ENCODE measurements at regions not wholly inside any gene's neighbourhood (a gene's known extent, or its start where the extent isn't known, plus 50 kb on each side); places are given as distances from the start of the nearest gene placed in this dataset.

GRCh38 chr15:39448409-39448808, 132.5 kb upstream of the THBS1 start:
- DNase-seq (ENCODE audit: low spot score), result no peak

GRCh38 chr15:39451121-39451688, 129.7 kb upstream of the THBS1 start:
- no peak for DNase-seq (ENCODE audit: low spot score)

- DNase-seq (ENCODE audit: low spot score), result no peak
Observed at GRCh38 chr15:39451871-39452270, 129.0 kb upstream of the THBS1 start.

GRCh38 chr15:39453620-39454019, 127.3 kb upstream of the THBS1 start:
- no peak for DNase-seq (ENCODE audit: low spot score)

GRCh38 chr15:39454189-39454986, 126.5 kb upstream of the THBS1 start:
- DNase-seq (ENCODE audit: low spot score), result no peak

GRCh38 chr15:39455471-39455991, 125.3 kb upstream of the THBS1 start:
- DNase-seq (ENCODE audit: low spot score), result no peak

GRCh38 chr15:39456159-39456558, 124.7 kb upstream of the THBS1 start:
- DNase-seq (ENCODE audit: low spot score), result no peak

GRCh38 chr15:39456582-39457330, 124.1 kb upstream of the THBS1 start:
- DNase-seq (ENCODE audit: low spot score), result no peak

GRCh38 chr15:39458131-39458530, 122.7 kb upstream of the THBS1 start:
- DNase-seq (ENCODE audit: low spot score), result no peak

- DNase-seq (ENCODE audit: low spot score), result no peak
Observed at GRCh38 chr15:39459548-39459947, 121.3 kb upstream of the THBS1 start.

- DNase-seq (ENCODE audit: low spot score), result no peak
Observed at GRCh38 chr15:39460748-39461147, 120.1 kb upstream of the THBS1 start.

GRCh38 chr15:39461536-39462130, 119.2 kb upstream of the THBS1 start:
- DNase-seq (ENCODE audit: low spot score), result no peak

- DNase-seq (ENCODE audit: low spot score), result no peak
Observed at GRCh38 chr15:39462691-39463090, 118.2 kb upstream of the THBS1 start.

- DNase-seq (ENCODE audit: low spot score), result no peak
Observed at GRCh38 chr15:39465843-39466749, 114.8 kb upstream of the THBS1 start.

GRCh38 chr15:39466750-39467105, 114.2 kb upstream of the THBS1 start:
- DNase-seq (ENCODE audit: low spot score), result no peak

- no peak for DNase-seq (ENCODE audit: low spot score)
Observed at GRCh38 chr15:39468331-39468730, 112.5 kb upstream of the THBS1 start.

GRCh38 chr15:39468828-39469227, 112.1 kb upstream of the THBS1 start:
- DNase-seq (ENCODE audit: low spot score), result no peak

- DNase-seq (ENCODE audit: low spot score), result no peak
Observed at GRCh38 chr15:39471785-39472574, 108.9 kb upstream of the THBS1 start.

- DNase-seq (ENCODE audit: low spot score), result no peak
Observed at GRCh38 chr15:39472621-39473297, 108.1 kb upstream of the THBS1 start.

GRCh38 chr15:39473298-39473947, 107.5 kb upstream of the THBS1 start:
- DNase-seq (ENCODE audit: low spot score), result no peak
